ENCODE measurements at regions not wholly inside any gene's neighbourhood (a gene's known extent, or its start where the extent isn't known, plus 50 kb on each side); places are given as distances from the start of the nearest gene placed in this dataset.

DNA sequence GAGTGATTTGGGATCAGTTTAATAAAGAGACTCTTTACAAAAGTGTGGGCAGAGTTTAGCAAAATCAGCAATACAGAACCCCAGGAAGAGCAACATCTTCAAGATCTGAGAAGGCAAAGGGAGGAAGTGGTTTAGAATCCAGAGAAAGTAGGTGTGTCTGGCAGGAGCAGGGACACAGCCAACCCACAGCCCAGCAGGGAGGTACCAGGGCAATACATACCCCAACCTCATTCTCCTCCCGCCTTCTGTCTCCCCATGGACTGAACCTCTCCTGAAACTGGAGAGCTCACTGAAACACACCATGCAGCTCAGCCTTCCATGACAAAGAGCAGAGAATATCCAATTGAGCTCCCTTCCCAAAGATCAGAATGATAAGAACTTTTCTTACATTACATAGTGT lies 283.4 kb downstream of the PRELID2 start:
- Histone ChIP-seq H3K9ac (ENCODE audit: low read depth, low read length) (no peak overlapping the region), H3K79me1 (ENCODE audit: low read depth in 1 of 2, low read length in 2 of 2) (no peaks in the 10 kb centered on the region), H2BK20ac (ENCODE audit: low read depth, low read length) (no peak overlapping the region), H2AFZ (replicated peaks; ENCODE audit: low read length, poor library complexity) (no peak overlapping the region), H3K23ac (ENCODE audit: low read depth, low read length) (no peak overlapping the region), H3K9me1 (ENCODE audit: insufficient read depth, low read length) (no peaks in the 10 kb centered on the region), H4K20me1 (ENCODE audit: insufficient read depth, low read length) (no peaks in the 10 kb centered on the region), H3K18ac (ENCODE audit: low read depth, low read length) (no peak overlapping the region), H2AK9ac (replicated peaks; ENCODE audit: low read depth, low read length, poor library complexity) (no peak overlapping the region), H4K5ac (ENCODE audit: low read depth, low read length) (no peak overlapping the region), H2BK120ac (ENCODE audit: low read depth, low read length) (no peak overlapping the region), H3K4me2 (ENCODE audit: low read depth, low read length) (no peak overlapping the region), H2BK5ac (ENCODE audit: low read depth, low read length, poor library complexity, severe bottlenecking) (no peak overlapping the region), H3K56ac (ENCODE audit: extremely low read depth, insufficient read depth, low read length) (no peak overlapping the region), H3K4ac (ENCODE audit: low read depth, low read length) (no peak overlapping the region), H2BK15ac (ENCODE audit: low read depth, low read length) (no peak overlapping the region), H2AK5ac (ENCODE audit: low read depth, low read length) (no peak overlapping the region), H3K14ac (replicated peaks; ENCODE audit: low read depth, low read length) (no peak overlapping the region), H3K27me3 (ENCODE audit: control insufficient read depth, insufficient read depth, low read length) (no peaks in the 10 kb centered on the region), H3K9me3 (ENCODE audit: control insufficient read depth, insufficient read depth, low read length) (no peaks in the 10 kb centered on the region), H4K91ac (ENCODE audit: insufficient read depth, low read depth, low read length) (no peak overlapping the region), H3K4me3 (ENCODE audit: insufficient read depth, low read depth, low read length) (no peak overlapping the region), H3K4me1 (ENCODE audit: control insufficient read depth, insufficient read depth, low read length) (no peaks in the 10 kb centered on the region; the same call in 1 of the 2 replicates), H4K8ac (ENCODE audit: low read depth in 2 of 2, low read length in 2 of 2) (no peak overlapping the region), H3K27ac (ENCODE audit: insufficient read depth, low read length) (no peak overlapping the region), H3K36me3 (ENCODE audit: control insufficient read depth, insufficient read depth, low read length) (no peaks in the 10 kb centered on the region)
- ChIA-PET POLR2A (ENCODE audit: unreplicated experiment) (no interaction called here), CTCF (no interaction called here)
- intact Hi-C loops (cut with micrococcal nuclease): no loop called here
- WGBS, 2 experiments (ENCODE audit: extremely low coverage in 2 of 2, insufficient read length in 1 of 2): 100% methylated on average over 1 of the region's 1 CpG; no CpG with 5 or more reads in 1 of the 2 experiments
- dilution Hi-C loops (cut with HindIII; ENCODE audit: low sequenced_read_pairs, unreplicated experiment): no loop called here
- BruUV-seq (replicated peaks): no TSS peak
- no peak for ATAC-seq (ENCODE audit: low read depth)
- DNase-seq: no peak
- TF ChIP-seq, protein P1, sequence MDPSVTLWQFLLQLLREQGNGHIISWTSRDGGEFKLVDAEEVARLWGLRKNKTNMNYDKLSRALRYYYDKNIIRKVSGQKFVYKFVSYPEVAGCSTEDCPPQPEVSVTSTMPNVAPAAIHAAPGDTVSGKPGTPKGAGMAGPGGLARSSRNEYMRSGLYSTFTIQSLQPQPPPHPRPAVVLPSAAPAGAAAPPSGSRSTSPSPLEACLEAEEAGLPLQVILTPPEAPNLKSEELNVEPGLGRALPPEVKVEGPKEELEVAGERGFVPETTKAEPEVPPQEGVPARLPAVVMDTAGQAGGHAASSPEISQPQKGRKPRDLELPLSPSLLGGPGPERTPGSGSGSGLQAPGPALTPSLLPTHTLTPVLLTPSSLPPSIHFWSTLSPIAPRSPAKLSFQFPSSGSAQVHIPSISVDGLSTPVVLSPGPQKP (IDR thresholded peaks at IDR 0.05; ENCODE audit: borderline replicate concordance, low read depth, low read length): no peak
- TF ChIP-seq POLR2A (IDR thresholded peaks at IDR 0.05; ENCODE audit: low read depth, low read length) (no peak), FOS (IDR thresholded peaks at IDR 0.05; ENCODE audit: low read depth, low read length) (no peak), RFX5 (IDR thresholded peaks at IDR 0.05; ENCODE audit: low read depth, low read length) (no peak), MAFK (IDR thresholded peaks at IDR 0.05; ENCODE audit: low read depth, low read length) (no peak), MAZ (IDR thresholded peaks at IDR 0.05; ENCODE audit: borderline replicate concordance, low read depth, low read length) (no peak), SMC3 (IDR thresholded peaks at IDR 0.05; ENCODE audit: low read depth, low read length) (no peak)
- TF ChIP-seq, protein P2, sequence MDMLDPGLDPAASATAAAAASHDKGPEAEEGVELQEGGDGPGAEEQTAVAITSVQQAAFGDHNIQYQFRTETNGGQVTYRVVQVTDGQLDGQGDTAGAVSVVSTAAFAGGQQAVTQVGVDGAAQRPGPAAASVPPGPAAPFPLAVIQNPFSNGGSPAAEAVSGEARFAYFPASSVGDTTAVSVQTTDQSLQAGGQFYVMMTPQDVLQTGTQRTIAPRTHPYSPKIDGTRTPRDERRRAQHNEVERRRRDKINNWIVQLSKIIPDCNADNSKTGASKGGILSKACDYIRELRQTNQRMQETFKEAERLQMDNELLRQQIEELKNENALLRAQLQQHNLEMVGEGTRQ (IDR thresholded peaks at IDR 0.05; ENCODE audit: low read depth, low read length): no peak
- TF ChIP-seq, protein P3, sequence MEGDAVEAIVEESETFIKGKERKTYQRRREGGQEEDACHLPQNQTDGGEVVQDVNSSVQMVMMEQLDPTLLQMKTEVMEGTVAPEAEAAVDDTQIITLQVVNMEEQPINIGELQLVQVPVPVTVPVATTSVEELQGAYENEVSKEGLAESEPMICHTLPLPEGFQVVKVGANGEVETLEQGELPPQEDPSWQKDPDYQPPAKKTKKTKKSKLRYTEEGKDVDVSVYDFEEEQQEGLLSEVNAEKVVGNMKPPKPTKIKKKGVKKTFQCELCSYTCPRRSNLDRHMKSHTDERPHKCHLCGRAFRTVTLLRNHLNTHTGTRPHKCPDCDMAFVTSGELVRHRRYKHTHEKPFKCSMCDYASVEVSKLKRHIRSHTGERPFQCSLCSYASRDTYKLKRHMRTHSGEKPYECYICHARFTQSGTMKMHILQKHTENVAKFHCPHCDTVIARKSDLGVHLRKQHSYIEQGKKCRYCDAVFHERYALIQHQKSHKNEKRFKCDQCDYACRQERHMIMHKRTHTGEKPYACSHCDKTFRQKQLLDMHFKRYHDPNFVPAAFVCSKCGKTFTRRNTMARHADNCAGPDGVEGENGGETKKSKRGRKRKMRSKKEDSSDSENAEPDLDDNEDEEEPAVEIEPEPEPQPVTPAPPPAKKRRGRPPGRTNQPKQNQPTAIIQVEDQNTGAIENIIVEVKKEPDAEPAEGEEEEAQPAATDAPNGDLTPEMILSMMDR (conservative IDR thresholded peaks at IDR 0.05; ENCODE audit: low read depth, low read length): no peak
- in situ Hi-C loops (cut with MboI; ENCODE audit: low sequenced_read_pairs): no loop called here

All from IMR-90 (cell line).